Suppressor macrophage treated with lipopolysaccharide for 1 hour (primary cell): ENCODE measurements at regions not wholly inside any gene's neighbourhood (a gene's known extent, or its start where the extent isn't known, plus 50 kb on each side); places are given as distances from the start of the nearest gene placed in this dataset.

ENCODE experiments used
- DNase-seq, 3 donors: peaks; one replicate each; pipeline ENCODE4 v3.0.0-alpha.2; 2020 to 2022

- no peak for DNase-seq
These were observed 96.7 kb upstream of the CLDN10 start for GRCh38 chr13:95455782-95456181.

- no peak for DNase-seq
These were observed 95.7 kb upstream of the CLDN10 start for GRCh38 chr13:95456815-95457214.

- peak in 2 of 3 donors; percentile 7 to 27 for DNase-seq
These were observed 95.2 kb upstream of the CLDN10 start for GRCh38 chr13:95457294-95457693.

GRCh38 chr13:95462801-95463200 lies 89.7 kb upstream of the CLDN10 start:
- DNase-seq: no peak

- DNase-seq: peak in 2 of 3 donors; percentile 27 to 31
These were observed 89.0 kb upstream of the CLDN10 start for GRCh38 chr13:95463531-95463930.

- DNase-seq: no peak
These were observed 81.8 kb upstream of the CLDN10 start for GRCh38 chr13:95470574-95471366.

- DNase-seq: no peak
These were observed 80.6 kb upstream of the CLDN10 start for GRCh38 chr13:95471960-95472359.

- no peak for DNase-seq
These were observed 77.5 kb upstream of the CLDN10 start for GRCh38 chr13:95474992-95475391.

GRCh38 chr13:95477187-95477586 lies 75.3 kb upstream of the CLDN10 start:
- DNase-seq: no peak

GRCh38 chr13:95479731-95480130 lies 72.8 kb upstream of the CLDN10 start:
- peak in 1 of 3 donors; percentile 49 for DNase-seq

- DNase-seq: peak; percentile 76 to 84 (median 81)
These were observed 72.4 kb upstream of the CLDN10 start for GRCh38 chr13:95480131-95480545.

GRCh38 chr13:95480791-95481780 lies 71.4 kb upstream of the CLDN10 start:
- DNase-seq: peak; percentile 37 to 43 (median 39)

- no peak for DNase-seq
These were observed 68.5 kb upstream of the CLDN10 start for GRCh38 chr13:95484052-95484451.

GRCh38 chr13:95485045-95485517 lies 67.4 kb upstream of the CLDN10 start:
- DNase-seq: peak; percentile 70 to 76 (median 73)

GRCh38 chr13:95485518-95486144 lies 66.9 kb upstream of the CLDN10 start:
- no peak for DNase-seq

- peak in 1 of 3 donors; percentile 9 for DNase-seq
These were observed 60.3 kb upstream of the CLDN10 start for GRCh38 chr13:95492044-95492801.

GRCh38 chr13:95494082-95494681 lies 58.3 kb upstream of the CLDN10 start:
- DNase-seq: peak; percentile 74 to 88 (median 83)

- DNase-seq: no peak
These were observed 56.0 kb upstream of the CLDN10 start for GRCh38 chr13:95496485-95496884.

GRCh38 chr13:95497381-95497807 lies 55.1 kb upstream of the CLDN10 start:
- no peak for DNase-seq

GRCh38 chr13:95498886-95499285 lies 53.6 kb upstream of the CLDN10 start:
- DNase-seq: no peak
